ENCODE measurements at regions not wholly inside any gene's neighbourhood (a gene's known extent, or its start where the extent isn't known, plus 50 kb on each side); places are given as distances from the start of the nearest gene placed in this dataset.

GRCh38 chrX:11888421-11888820, 130.4 kb downstream of the MSL3 start:
- TF ChIP-seq CTCF (optimal IDR thresholded peaks at IDR 0.05 in 1 of 3, IDR thresholded peaks at IDR 0.05 in 1 of 3, conservative IDR thresholded peaks at IDR 0.05 in 1 of 3; ENCODE audit: extremely low read depth in 1 of 3, insufficient read depth in 2 of 3, low read length in 3 of 3), result no peak
- TF ChIP-seq EZH2 (IDR thresholded peaks at IDR 0.05; ENCODE audit: low read length), result no peak
